ENCODE measurements at regions not wholly inside any gene's neighbourhood (a gene's known extent, or its start where the extent isn't known, plus 50 kb on each side); places are given as distances from the start of the nearest gene placed in this dataset.
"Not testable (repeated sequence)": the region's sequence is repeated elsewhere in the genome, so short reads cannot be mapped to it uniquely, and the experiment has no call there.

- no peaks in the 10 kb centered on the region for H3K4me1 ChIP-seq (ENCODE audit: control insufficient read depth in 2 of 2, insufficient read depth in 2 of 2, low read length in 1 of 2)
- H3K36me3 ChIP-seq (ENCODE audit: control insufficient read depth in 2 of 2, insufficient read depth in 2 of 2, low read length in 1 of 2): no peaks in the 10 kb centered on the region
- H3K27me3 ChIP-seq (ENCODE audit: control insufficient read depth in 1 of 2, insufficient read depth in 2 of 2, low read length in 2 of 2): no peaks in the 10 kb centered on the region
- H3K9me3 ChIP-seq (ENCODE audit: control insufficient read depth in 2 of 2, insufficient read depth in 1 of 2, low read depth in 1 of 2, low read length in 1 of 2): no peaks in the 10 kb centered on the region
- no peak overlapping the region for H3K4me3 ChIP-seq (ENCODE audit: low read depth in 1 of 2, low read length in 2 of 2)
- no peak overlapping the region for H3K27ac ChIP-seq (ENCODE audit: low read depth in 2 of 2, low read length in 1 of 2)
- WGBS, 2 donors: 83 to 85% methylated on average over 3 of the region's 3 CpGs
Observed at GRCh38 chr9:25078202-25078601, 532.5 kb upstream of the IZUMO3 start.

GRCh38 chr9:25048098-25048724 is 502.5 kb upstream of the IZUMO3 start:
- 63 to 73% methylated on average over 1 of the region's 1 CpG for WGBS, 2 donors
- no peaks in the 10 kb centered on the region for H3K27me3 ChIP-seq (ENCODE audit: control insufficient read depth in 1 of 2, insufficient read depth in 2 of 2, low read length in 2 of 2)
- no peak overlapping the region for H3K4me3 ChIP-seq (ENCODE audit: low read depth in 1 of 2, low read length in 2 of 2)
- no peaks in the 10 kb centered on the region for H3K36me3 ChIP-seq (ENCODE audit: control insufficient read depth in 2 of 2, insufficient read depth in 2 of 2, low read length in 1 of 2)
- H3K4me1 ChIP-seq (ENCODE audit: control insufficient read depth in 2 of 2, insufficient read depth in 2 of 2, low read length in 1 of 2): no peaks in the 10 kb centered on the region
- no peak overlapping the region for H3K27ac ChIP-seq (ENCODE audit: low read depth in 2 of 2, low read length in 1 of 2)
- no peaks in the 10 kb centered on the region for H3K9me3 ChIP-seq (ENCODE audit: control insufficient read depth in 2 of 2, insufficient read depth in 1 of 2, low read depth in 1 of 2, low read length in 1 of 2)

GRCh38 chr9:25045469-25045868 is 499.8 kb upstream of the IZUMO3 start:
- H3K4me3 ChIP-seq (ENCODE audit: low read depth in 1 of 2, low read length in 2 of 2); H3K4me1 ChIP-seq (ENCODE audit: control insufficient read depth in 2 of 2, insufficient read depth in 2 of 2, low read length in 1 of 2); H3K27me3 ChIP-seq (ENCODE audit: control insufficient read depth in 1 of 2, insufficient read depth in 2 of 2, low read length in 2 of 2); H3K9me3 ChIP-seq (ENCODE audit: control insufficient read depth in 2 of 2, insufficient read depth in 1 of 2, low read depth in 1 of 2, low read length in 1 of 2); H3K36me3 ChIP-seq (ENCODE audit: control insufficient read depth in 2 of 2, insufficient read depth in 2 of 2, low read length in 1 of 2); H3K27ac ChIP-seq (ENCODE audit: low read depth in 2 of 2, low read length in 1 of 2): not testable (repeated sequence)
- WGBS, 2 donors: 73 to 79% methylated on average over 8 of the region's 8 CpGs

- H3K27ac ChIP-seq (ENCODE audit: low read depth in 2 of 2, low read length in 1 of 2): no peak overlapping the region
- H3K9me3 ChIP-seq (ENCODE audit: control insufficient read depth in 2 of 2, insufficient read depth in 1 of 2, low read depth in 1 of 2, low read length in 1 of 2): peaks cover 0 to 4% of the 10 kb centered on the region in 2 donors
- no peaks in the 10 kb centered on the region for H3K36me3 ChIP-seq (ENCODE audit: control insufficient read depth in 2 of 2, insufficient read depth in 2 of 2, low read length in 1 of 2)
- no peaks in the 10 kb centered on the region for H3K4me1 ChIP-seq (ENCODE audit: control insufficient read depth in 2 of 2, insufficient read depth in 2 of 2, low read length in 1 of 2)
- WGBS, 2 donors: 67 to 68% methylated on average over 2 of the region's 2 CpGs
- no peak overlapping the region for H3K4me3 ChIP-seq (ENCODE audit: low read depth in 1 of 2, low read length in 2 of 2)
- H3K27me3 ChIP-seq (ENCODE audit: control insufficient read depth in 1 of 2, insufficient read depth in 2 of 2, low read length in 2 of 2): no peaks in the 10 kb centered on the region
Observed at GRCh38 chr9:25029743-25030142, 484.0 kb upstream of the IZUMO3 start.

- Histone ChIP-seq H3K27ac (ENCODE audit: low read depth in 2 of 2, low read length in 1 of 2) (no peak overlapping the region), H3K4me3 (ENCODE audit: low read depth in 1 of 2, low read length in 2 of 2) (no peak overlapping the region), H3K4me1 (ENCODE audit: control insufficient read depth in 2 of 2, insufficient read depth in 2 of 2, low read length in 1 of 2) (no peaks in the 10 kb centered on the region), H3K36me3 (ENCODE audit: control insufficient read depth in 2 of 2, insufficient read depth in 2 of 2, low read length in 1 of 2) (no peaks in the 10 kb centered on the region), H3K27me3 (ENCODE audit: control insufficient read depth in 1 of 2, insufficient read depth in 2 of 2, low read length in 2 of 2) (no peaks in the 10 kb centered on the region), H3K9me3 (ENCODE audit: control insufficient read depth in 2 of 2, insufficient read depth in 1 of 2, low read depth in 1 of 2, low read length in 1 of 2) (peaks cover 0 to 4% of the 10 kb centered on the region in 2 donors)
- WGBS, 2 donors: 83 to 84% methylated on average over 9 of the region's 9 CpGs
Observed at GRCh38 chr9:25025686-25026085, 480.0 kb upstream of the IZUMO3 start.

GRCh38 chr9:25025156-25025555 is 479.5 kb upstream of the IZUMO3 start:
- Histone ChIP-seq H3K4me3 (ENCODE audit: low read depth in 1 of 2, low read length in 2 of 2) (no peak overlapping the region), H3K27ac (ENCODE audit: low read depth in 2 of 2, low read length in 1 of 2) (no peak overlapping the region), H3K27me3 (ENCODE audit: control insufficient read depth in 1 of 2, insufficient read depth in 2 of 2, low read length in 2 of 2) (no peaks in the 10 kb centered on the region), H3K4me1 (ENCODE audit: control insufficient read depth in 2 of 2, insufficient read depth in 2 of 2, low read length in 1 of 2) (no peaks in the 10 kb centered on the region), H3K36me3 (ENCODE audit: control insufficient read depth in 2 of 2, insufficient read depth in 2 of 2, low read length in 1 of 2) (no peaks in the 10 kb centered on the region), H3K9me3 (ENCODE audit: control insufficient read depth in 2 of 2, insufficient read depth in 1 of 2, low read depth in 1 of 2, low read length in 1 of 2) (peaks cover 0 to 4% of the 10 kb centered on the region in 2 donors)
- WGBS, 2 donors: 76 to 77% methylated on average over 5 of the region's 5 CpGs

- Histone ChIP-seq H3K27me3 (ENCODE audit: control insufficient read depth in 1 of 2, insufficient read depth in 2 of 2, low read length in 2 of 2) (no peaks in the 10 kb centered on the region), H3K4me1 (ENCODE audit: control insufficient read depth in 2 of 2, insufficient read depth in 2 of 2, low read length in 1 of 2) (no peaks in the 10 kb centered on the region), H3K4me3 (ENCODE audit: low read depth in 1 of 2, low read length in 2 of 2) (no peak overlapping the region), H3K36me3 (ENCODE audit: control insufficient read depth in 2 of 2, insufficient read depth in 2 of 2, low read length in 1 of 2) (no peaks in the 10 kb centered on the region), H3K9me3 (ENCODE audit: control insufficient read depth in 2 of 2, insufficient read depth in 1 of 2, low read depth in 1 of 2, low read length in 1 of 2) (no peaks in the 10 kb centered on the region), H3K27ac (ENCODE audit: low read depth in 2 of 2, low read length in 1 of 2) (no peak overlapping the region)
- WGBS, 2 donors: 42 to 92% methylated on average over 1 of the region's 1 CpG
Observed at GRCh38 chr9:25017779-25018178, 472.1 kb upstream of the IZUMO3 start.

- 72 to 78% methylated on average over 2 of the region's 2 CpGs for WGBS, 2 donors
- H3K4me1 ChIP-seq (ENCODE audit: control insufficient read depth in 2 of 2, insufficient read depth in 2 of 2, low read length in 1 of 2): no peaks in the 10 kb centered on the region
- no peak overlapping the region for H3K27ac ChIP-seq (ENCODE audit: low read depth in 2 of 2, low read length in 1 of 2)
- no peak overlapping the region for H3K4me3 ChIP-seq (ENCODE audit: low read depth in 1 of 2, low read length in 2 of 2)
- H3K36me3 ChIP-seq (ENCODE audit: control insufficient read depth in 2 of 2, insufficient read depth in 2 of 2, low read length in 1 of 2): no peaks in the 10 kb centered on the region
- H3K27me3 ChIP-seq (ENCODE audit: control insufficient read depth in 1 of 2, insufficient read depth in 2 of 2, low read length in 2 of 2): no peaks in the 10 kb centered on the region
- no peaks in the 10 kb centered on the region for H3K9me3 ChIP-seq (ENCODE audit: control insufficient read depth in 2 of 2, insufficient read depth in 1 of 2, low read depth in 1 of 2, low read length in 1 of 2)
Observed at GRCh38 chr9:25010027-25010662, 464.4 kb upstream of the IZUMO3 start.

- Histone ChIP-seq H3K9me3 (ENCODE audit: control insufficient read depth in 2 of 2, insufficient read depth in 1 of 2, low read depth in 1 of 2, low read length in 1 of 2) (peaks cover 5 to 10% of the 10 kb centered on the region in 2 donors), H3K27ac (ENCODE audit: low read depth in 2 of 2, low read length in 1 of 2) (no peak overlapping the region), H3K36me3 (ENCODE audit: control insufficient read depth in 2 of 2, insufficient read depth in 2 of 2, low read length in 1 of 2) (no peaks in the 10 kb centered on the region), H3K4me3 (ENCODE audit: low read depth in 1 of 2, low read length in 2 of 2) (no peak overlapping the region), H3K4me1 (ENCODE audit: control insufficient read depth in 2 of 2, insufficient read depth in 2 of 2, low read length in 1 of 2) (no peaks in the 10 kb centered on the region), H3K27me3 (ENCODE audit: control insufficient read depth in 1 of 2, insufficient read depth in 2 of 2, low read length in 2 of 2) (no peaks in the 10 kb centered on the region)
- 61% methylated on average over 10 of the region's 10 CpGs for WGBS, 2 donors
Observed at GRCh38 chr9:25003686-25004085, 458.0 kb upstream of the IZUMO3 start.

- whole genome bisulfite sequencing, 2 donors: 63 to 70% methylated on average over 3 of the region's 3 CpGs
- Histone ChIP-seq H3K9me3 (ENCODE audit: control insufficient read depth in 2 of 2, insufficient read depth in 1 of 2, low read depth in 1 of 2, low read length in 1 of 2) (no peaks in the 10 kb centered on the region), H3K36me3 (ENCODE audit: control insufficient read depth in 2 of 2, insufficient read depth in 2 of 2, low read length in 1 of 2) (no peaks in the 10 kb centered on the region), H3K27ac (ENCODE audit: low read depth in 2 of 2, low read length in 1 of 2) (no peak overlapping the region), H3K27me3 (ENCODE audit: control insufficient read depth in 1 of 2, insufficient read depth in 2 of 2, low read length in 2 of 2) (no peaks in the 10 kb centered on the region), H3K4me1 (ENCODE audit: control insufficient read depth in 2 of 2, insufficient read depth in 2 of 2, low read length in 1 of 2) (no peaks in the 10 kb centered on the region), H3K4me3 (ENCODE audit: low read depth in 1 of 2, low read length in 2 of 2) (no peak overlapping the region)
Observed at GRCh38 chr9:24986331-24986730, 440.6 kb upstream of the IZUMO3 start.
